Transverse colon (tissue), 4 donors: ENCODE measurements at regions not wholly inside any gene's neighbourhood (a gene's known extent, or its start where the extent isn't known, plus 50 kb on each side); places are given as distances from the start of the nearest gene placed in this dataset.
"Not testable (repeated sequence)": the region's sequence is repeated elsewhere in the genome, so short reads cannot be mapped to it uniquely, and the experiment has no call there.

Experiments
- DNase-seq: peaks from one replicate; pipeline ENCODE4 v3.0.0-alpha.2; 2019
- H3K27ac ChIP-seq, 4 donors: fragments of 200-600 bp; sonication (generic); 2 replicates each; pipeline ENCODE4 v1.5.1; 2016 to 2018; ENCODE audit warnings: inconsistent platforms in 4 of 4
- H3K27me3 ChIP-seq: fragments of 200-600 bp; sonication (generic); 2 replicates; pipeline ENCODE4 v1.5.1; 2017; ENCODE audit warnings: inconsistent platforms
- H3K36me3 ChIP-seq, 4 donors: fragments of 200-600 bp; sonication (generic); 2 replicates each; pipeline ENCODE4 v1.5.1; 2017 to 2019; ENCODE audit warnings: inconsistent platforms in 4 of 4
- H3K4me1 ChIP-seq, 4 donors: fragments of 200-600 bp; sonication (generic); 2 replicates each; pipeline ENCODE4 v1.5.1; 2017 to 2020; ENCODE audit warnings: inconsistent platforms in 4 of 4
- H3K4me3 ChIP-seq, 4 donors: fragments of 200-600 bp; sonication (generic); 1 replicate in 1 of 4; 2 replicates in 3 of 4; pipeline versions ENCODE4 v1.5.1 to v1.6.1; 2017 to 2019; ENCODE audit warnings: inconsistent platforms in 4 of 4
- H3K9me3 ChIP-seq, 2 donors: fragments of 200-600 bp; sonication (generic); 2 replicates each; pipeline ENCODE4 v1.5.1; 2017 to 2019; ENCODE audit warnings: inconsistent platforms in 2 of 2
- CTCF ChIP-seq, 5 experiments: fragments of 200-600 bp in 3 of 5; fragments of 450-650 bp in 2 of 5; sonication (generic) in 3 of 5; IDR thresholded peaks; 1 replicate in 2 of 5; 2 replicates in 3 of 5; pipeline ENCODE4 v1.5.1; 2016 to 2017; ENCODE audit warnings: antibody characterized with exemption in 5 of 5, inconsistent platforms in 3 of 5, mild to moderate bottlenecking in 2 of 5, moderate library complexity in 1 of 5
- EP300 ChIP-seq: sonication (generic); formaldehyde crosslinking; IDR thresholded peaks from one replicate; pipeline ENCODE4 v1.6.1; 2017; ENCODE audit warnings: antibody characterized with exemption, low read depth
- POLR2A ChIP-seq: fragments of 450-650 bp; IDR thresholded peaks from one replicate; pipeline ENCODE4 v1.6.1; 2016; ENCODE audit warnings: antibody characterized with exemption, mild to moderate bottlenecking, moderate library complexity
- POLR2AphosphoS5 ChIP-seq, 3 donors: sonication (generic); formaldehyde crosslinking; IDR thresholded peaks; one replicate each; pipeline ENCODE4 v1.6.1; 2016; ENCODE audit warnings: antibody characterized with exemption in 3 of 3
- WGBS, 2 donors: methylation state at CpG; one replicate each; pipeline ENCODE4 v1.1.5; 2018; ENCODE audit warnings: low coverage in 1 of 2; 5-methylcytosine and 5-hydroxymethylcytosine counted together
- in situ Hi-C, 4 donors: fragments of 200-750 bp; cut with MboI; loops; one replicate each; pipeline versions ENCODE4 v1.15.0 to v1.15.1; 2017; ENCODE audit warnings: low sequenced_read_pairs in 3 of 4, low pct_ligation_motif_present in 1 of 4, low pct_unique_long_range_greater_than_20kb in 1 of 4
- intact Hi-C: fragments of 100-400 bp; cut with DNase I; formaldehyde crosslinking; loops from one replicate; pipeline ENCODE4 v1.15.1; 2023; ENCODE audit warnings: low total_unique reads

- WGBS, 2 donors: 20 to 60% methylated on average over 1 to 2 of the region's 2 CpGs
- no peaks in the 10 kb centered on the region for H3K27me3 ChIP-seq
- no peak for TF ChIP-seq EP300
- TF ChIP-seq POLR2A: no peak
- TF ChIP-seq CTCF (IDR thresholded peaks at IDR 0.05): no peak
- no peak for TF ChIP-seq POLR2AphosphoS5 (IDR thresholded peaks at IDR 0.05)
- in situ Hi-C loops (no loop called here), intact Hi-C loops (no loop called here)
- H3K4me3 ChIP-seq: no peak overlapping the region
- no peak overlapping the region for H3K27ac ChIP-seq
- H3K9me3 ChIP-seq: no peaks in the 10 kb centered on the region
- no peaks in the 10 kb centered on the region for H3K36me3 ChIP-seq
- H3K4me1 ChIP-seq: no peaks in the 10 kb centered on the region
- DNase-seq: no peak
Measured at GRCh38 chr9:109993250-109993978, 213.4 kb downstream of the PALM2AKAP2 start.

GRCh38 chr9:109994141-109994540, 213.8 kb downstream of the C9orf152 start:
- Histone ChIP-seq H3K27me3 (no peaks in the 10 kb centered on the region), H3K4me3 (no peak overlapping the region), H3K27ac (no peak overlapping the region), H3K4me1 (no peaks in the 10 kb centered on the region), H3K36me3 (no peaks in the 10 kb centered on the region), H3K9me3 (no peaks in the 10 kb centered on the region)
- no peak for DNase-seq
- TF ChIP-seq POLR2AphosphoS5 (IDR thresholded peaks at IDR 0.05) (no peak), EP300 (no peak), CTCF (IDR thresholded peaks at IDR 0.05) (no peak), POLR2A (no peak)
- intact Hi-C loops: no loop called here
- in situ Hi-C loops: no loop called here
- WGBS, 2 donors: 73 to 86% methylated on average over 2 to 3 of the region's 3 CpGs

- 91 to 92% methylated on average over 5 to 7 of the region's 7 CpGs for WGBS, 2 donors
- no peaks in the 10 kb centered on the region for H3K36me3 ChIP-seq
- H3K27ac ChIP-seq: no peak overlapping the region
- H3K4me3 ChIP-seq: no peak overlapping the region
- H3K9me3 ChIP-seq: no peaks in the 10 kb centered on the region
- H3K4me1 ChIP-seq: no peaks in the 10 kb centered on the region
- intact Hi-C loops: no loop called here
- DNase-seq: no peak
- in situ Hi-C loops: no loop called here
- TF ChIP-seq CTCF (IDR thresholded peaks at IDR 0.05) (no peak), EP300 (no peak), POLR2A (no peak), POLR2AphosphoS5 (IDR thresholded peaks at IDR 0.05) (no peak)
- no peaks in the 10 kb centered on the region for H3K27me3 ChIP-seq
Measured at GRCh38 chr9:109996936-109997580, 210.9 kb downstream of the C9orf152 start.

DNA sequence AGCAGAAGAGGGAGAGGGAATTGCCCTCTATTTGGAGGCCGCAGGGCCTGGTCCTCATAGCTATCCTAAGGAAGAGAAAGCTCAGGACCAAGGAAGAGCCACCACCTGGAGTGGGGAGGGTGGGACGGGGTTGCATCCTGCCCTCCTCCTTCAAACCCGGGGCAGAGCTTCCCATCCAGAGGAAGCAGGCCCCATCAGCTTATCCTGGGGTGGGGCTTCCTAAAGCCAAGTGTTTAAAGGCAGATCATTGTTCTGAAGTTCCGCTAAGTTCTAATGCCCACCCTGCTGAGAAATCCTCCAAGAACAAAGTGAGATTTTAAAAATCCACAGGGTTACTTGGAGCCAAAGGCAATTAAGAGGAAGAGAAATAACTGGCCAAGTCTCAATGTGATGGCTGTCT, 210.3 kb downstream of the C9orf152 start:
- in situ Hi-C loops (no loop called here), intact Hi-C loops (no loop called here)
- Histone ChIP-seq H3K27me3 (no peaks in the 10 kb centered on the region), H3K36me3 (no peaks in the 10 kb centered on the region), H3K4me3 (no peak overlapping the region), H3K4me1 (no peaks in the 10 kb centered on the region), H3K9me3 (no peaks in the 10 kb centered on the region), H3K27ac (no peak overlapping the region)
- 85 to 100% methylated on average over 1 to 4 of the region's 4 CpGs for WGBS, 2 donors
- no peak for DNase-seq
- TF ChIP-seq CTCF (IDR thresholded peaks at IDR 0.05): no peak
- no peak for TF ChIP-seq EP300
- TF ChIP-seq POLR2A: no peak
- TF ChIP-seq POLR2AphosphoS5 (IDR thresholded peaks at IDR 0.05): no peak

DNA sequence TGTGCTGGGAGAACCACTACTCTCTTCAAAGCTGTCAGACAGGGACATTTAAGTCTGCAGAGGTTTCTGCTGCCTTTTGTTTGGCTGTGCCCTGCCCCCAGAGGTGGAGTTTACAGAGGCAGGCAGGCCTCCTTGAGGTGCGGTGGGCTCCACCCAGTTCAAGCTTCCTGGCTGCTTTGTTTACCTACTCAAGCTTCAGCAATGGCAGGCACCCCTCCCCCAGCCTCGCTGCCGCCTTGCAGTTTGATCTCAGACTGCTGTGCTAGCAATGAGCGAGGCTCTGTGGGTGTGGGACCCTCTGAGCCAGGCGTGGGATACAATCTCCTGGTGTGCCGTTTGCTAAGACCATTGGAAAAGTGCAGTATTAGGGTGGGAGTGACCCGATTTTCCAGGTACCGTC, 202.4 kb downstream of the C9orf152 start:
- 79% methylated on average over 8 of the region's 8 CpGs; no CpG with 5 or more reads in 1 of the 2 donors for WGBS, 2 donors
- H3K4me3 ChIP-seq, H3K9me3 ChIP-seq, H3K27ac ChIP-seq, H3K36me3 ChIP-seq, H3K27me3 ChIP-seq, in situ Hi-C loops, intact Hi-C loops, H3K4me1 ChIP-seq: not testable (repeated sequence)
- DNase-seq: peak; percentile 48
